ENCODE measurements at regions not wholly inside any gene's neighbourhood (a gene's known extent, or its start where the extent isn't known, plus 50 kb on each side); places are given as distances from the start of the nearest gene placed in this dataset.

GRCh38 chr13:24096659-24097058, 63.9 kb upstream of the SPATA13 start:
- no peak for DNase-seq (ENCODE audit: low spot score)
- no peaks in the 10 kb centered on the region for H3K4me1 ChIP-seq (ENCODE audit: insufficient read depth, poor library complexity, severe bottlenecking)
- H3K27ac ChIP-seq (ENCODE audit: poor library complexity, severe bottlenecking), result no peak overlapping the region
- no peaks in the 10 kb centered on the region for H3K36me3 ChIP-seq (ENCODE audit: low read depth)
- no peak for ATAC-seq (ENCODE audit: low read depth)
- TF ChIP-seq CTCF (IDR thresholded peaks at IDR 0.05; ENCODE audit: poor library complexity, severe bottlenecking), result no peak
- no peak overlapping the region for H3K4me3 ChIP-seq (ENCODE audit: severe bottlenecking)
- no peaks in the 10 kb centered on the region for H3K9me3 ChIP-seq (ENCODE audit: severe bottlenecking)
- no peaks in the 10 kb centered on the region for H3K27me3 ChIP-seq (ENCODE audit: insufficient read depth, poor library complexity, severe bottlenecking)

GRCh38 chr13:24097064-24097463, 63.5 kb upstream of the SPATA13 start:
- H3K36me3 ChIP-seq (ENCODE audit: low read depth), result no peaks in the 10 kb centered on the region
- H3K4me3 ChIP-seq (ENCODE audit: severe bottlenecking), result no peak overlapping the region
- ATAC-seq (ENCODE audit: low read depth), result no peak
- no peak for DNase-seq (ENCODE audit: low spot score)
- H3K27me3 ChIP-seq (ENCODE audit: insufficient read depth, poor library complexity, severe bottlenecking), result no peaks in the 10 kb centered on the region
- no peak for TF ChIP-seq CTCF (IDR thresholded peaks at IDR 0.05; ENCODE audit: poor library complexity, severe bottlenecking)
- no peak overlapping the region for H3K27ac ChIP-seq (ENCODE audit: poor library complexity, severe bottlenecking)
- no peaks in the 10 kb centered on the region for H3K4me1 ChIP-seq (ENCODE audit: insufficient read depth, poor library complexity, severe bottlenecking)
- H3K9me3 ChIP-seq (ENCODE audit: severe bottlenecking), result no peaks in the 10 kb centered on the region

- H3K27me3 ChIP-seq (ENCODE audit: insufficient read depth, poor library complexity, severe bottlenecking), result no peaks in the 10 kb centered on the region
- ATAC-seq (ENCODE audit: low read depth), result no peak
- H3K36me3 ChIP-seq (ENCODE audit: low read depth), result no peaks in the 10 kb centered on the region
- no peak overlapping the region for H3K27ac ChIP-seq (ENCODE audit: poor library complexity, severe bottlenecking)
- no peaks in the 10 kb centered on the region for H3K9me3 ChIP-seq (ENCODE audit: severe bottlenecking)
- TF ChIP-seq CTCF (IDR thresholded peaks at IDR 0.05; ENCODE audit: poor library complexity, severe bottlenecking), result no peak
- no peak overlapping the region for H3K4me3 ChIP-seq (ENCODE audit: severe bottlenecking)
- no peak for DNase-seq (ENCODE audit: low spot score)
- no peaks in the 10 kb centered on the region for H3K4me1 ChIP-seq (ENCODE audit: insufficient read depth, poor library complexity, severe bottlenecking)
Measured at GRCh38 chr13:24097667-24098066, 62.9 kb upstream of the SPATA13 start.

- Histone ChIP-seq H3K9me3 (ENCODE audit: severe bottlenecking) (no peaks in the 10 kb centered on the region), H3K36me3 (ENCODE audit: low read depth) (no peaks in the 10 kb centered on the region), H3K27ac (ENCODE audit: poor library complexity, severe bottlenecking) (no peak overlapping the region), H3K27me3 (ENCODE audit: insufficient read depth, poor library complexity, severe bottlenecking) (no peaks in the 10 kb centered on the region), H3K4me1 (ENCODE audit: insufficient read depth, poor library complexity, severe bottlenecking) (no peaks in the 10 kb centered on the region), H3K4me3 (ENCODE audit: severe bottlenecking) (no peak overlapping the region)
- TF ChIP-seq CTCF (IDR thresholded peaks at IDR 0.05; ENCODE audit: poor library complexity, severe bottlenecking), result no peak
- DNase-seq (ENCODE audit: low spot score) (no peak), ATAC-seq (ENCODE audit: low read depth) (no peak)
Measured at GRCh38 chr13:24099490-24099889, 61.0 kb upstream of the SPATA13 start.

GRCh38 chr13:24100188-24100587, 60.3 kb upstream of the SPATA13 start:
- Histone ChIP-seq H3K27ac (ENCODE audit: poor library complexity, severe bottlenecking) (no peak overlapping the region), H3K4me1 (ENCODE audit: insufficient read depth, poor library complexity, severe bottlenecking) (no peaks in the 10 kb centered on the region), H3K4me3 (ENCODE audit: severe bottlenecking) (no peak overlapping the region), H3K9me3 (ENCODE audit: severe bottlenecking) (no peaks in the 10 kb centered on the region), H3K27me3 (ENCODE audit: insufficient read depth, poor library complexity, severe bottlenecking) (no peaks in the 10 kb centered on the region), H3K36me3 (ENCODE audit: low read depth) (no peaks in the 10 kb centered on the region)
- no peak for TF ChIP-seq CTCF (IDR thresholded peaks at IDR 0.05; ENCODE audit: poor library complexity, severe bottlenecking)
- ATAC-seq (ENCODE audit: low read depth) (no peak), DNase-seq (ENCODE audit: low spot score) (no peak)

All from RWPE2 (cell line).